Activated T-cell treated with anti-CD3 and anti-CD28 coated beads, Interleukin-2, amount 50 U/mL, for 1 hour (primary cell): ENCODE measurements at regions not wholly inside any gene's neighbourhood (a gene's known extent, or its start where the extent isn't known, plus 50 kb on each side); places are given as distances from the start of the nearest gene placed in this dataset.
"Not testable (repeated sequence)": the region's sequence is repeated elsewhere in the genome, so short reads cannot be mapped to it uniquely, and the experiment has no call there.

ENCODE experiments used
- DNase-seq: peaks from one replicate; pipeline ENCODE4 v3.0.0-alpha.2; 2020

- DNase-seq, result no peak
Measured at GRCh38 chr3:150357923-150358607, 50.0 kb upstream of the TSC22D2 start.

GRCh38 chr3:150357140-150357539 is 51.0 kb upstream of the TSC22D2 start:
- no peak for DNase-seq

GRCh38 chr3:150355574-150355973 is 52.5 kb upstream of the TSC22D2 start:
- no peak for DNase-seq

DNA sequence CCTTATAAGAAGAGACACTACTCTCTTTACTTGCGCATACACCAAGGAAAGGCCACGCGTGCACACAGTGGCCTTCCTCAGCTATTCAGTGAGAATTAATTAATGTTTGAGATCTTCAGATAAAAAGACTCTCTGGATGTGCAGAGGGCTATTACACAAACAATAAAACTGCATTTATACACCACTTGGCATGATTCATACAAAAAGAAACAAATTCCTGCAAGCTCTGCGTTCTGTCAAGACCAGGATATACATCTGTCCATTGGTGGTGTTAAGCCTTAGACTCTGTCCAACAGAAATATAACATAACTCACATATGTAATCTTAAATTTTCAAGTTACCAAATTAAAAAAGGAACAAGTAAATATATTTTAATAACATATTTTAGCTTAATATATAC is 55.2 kb upstream of the TSC22D2 start:
- no peak for DNase-seq

- DNase-seq, result no peak
Measured at GRCh38 chr3:150351398-150351797, 56.7 kb upstream of the TSC22D2 start.

- DNase-seq, result no peak
Measured at GRCh38 chr3:150349314-150350097, 58.6 kb upstream of the TSC22D2 start.

DNA sequence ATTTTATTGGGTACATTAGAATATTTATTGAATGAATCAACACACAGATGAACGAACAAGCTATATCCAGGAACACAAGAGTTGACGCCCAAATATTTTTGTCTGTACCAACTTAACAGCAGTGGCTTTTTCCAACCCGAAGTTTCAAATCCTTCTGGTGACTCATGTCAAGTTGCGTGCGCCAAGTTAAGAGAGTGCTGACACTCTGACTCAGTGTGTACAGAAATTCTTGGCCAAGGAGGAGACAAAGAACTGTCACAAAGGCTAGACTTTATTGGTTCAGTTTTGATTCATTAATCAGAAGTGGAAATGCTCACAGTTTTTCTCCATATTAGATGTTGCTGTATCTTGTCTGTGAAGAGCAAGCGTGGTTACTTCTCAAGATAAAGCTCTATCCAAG is 59.6 kb upstream of the TSC22D2 start:
- no peak for DNase-seq

DNA sequence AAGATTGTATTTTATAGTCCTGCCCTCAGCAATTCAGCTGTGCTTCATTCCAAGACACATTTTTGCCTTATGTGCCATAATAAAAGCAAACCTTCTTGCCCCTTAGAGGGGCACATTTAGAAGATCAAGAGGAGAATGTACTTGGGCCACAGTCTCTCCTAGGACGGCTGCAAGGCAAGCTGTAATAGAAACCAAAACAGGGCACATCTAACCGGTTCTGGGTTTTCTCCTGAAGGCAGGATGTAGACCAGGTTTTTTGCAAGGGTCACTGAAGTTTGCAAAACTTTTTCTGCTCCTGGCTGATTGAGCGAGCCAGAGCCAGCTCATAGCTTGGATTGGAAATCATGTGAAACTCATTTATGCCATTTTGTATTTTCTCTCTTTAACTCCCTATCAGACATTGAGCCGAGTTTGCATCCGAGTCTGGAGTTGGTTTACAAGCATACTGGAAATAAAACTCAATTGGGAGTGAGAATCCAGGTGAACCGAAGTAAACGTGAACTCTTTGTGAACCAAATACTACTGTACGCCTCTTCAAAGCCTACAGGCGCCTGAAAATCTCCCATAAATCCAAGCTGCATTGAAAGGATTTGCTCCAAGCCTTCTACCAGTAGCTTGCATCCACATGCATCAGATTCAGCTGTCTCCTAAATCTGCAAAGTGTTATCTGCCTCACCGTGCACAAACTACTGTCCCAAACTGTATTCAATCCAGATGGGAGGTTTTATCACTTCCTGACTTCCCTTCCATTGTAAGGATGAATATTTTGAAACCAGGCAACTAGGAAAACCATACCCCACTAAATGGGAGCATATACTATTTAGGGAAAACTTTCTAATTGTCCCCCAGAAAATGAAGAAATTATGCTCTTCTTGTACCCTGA is 60.9 kb upstream of the TSC22D2 start:
- no peak for DNase-seq

DNA sequence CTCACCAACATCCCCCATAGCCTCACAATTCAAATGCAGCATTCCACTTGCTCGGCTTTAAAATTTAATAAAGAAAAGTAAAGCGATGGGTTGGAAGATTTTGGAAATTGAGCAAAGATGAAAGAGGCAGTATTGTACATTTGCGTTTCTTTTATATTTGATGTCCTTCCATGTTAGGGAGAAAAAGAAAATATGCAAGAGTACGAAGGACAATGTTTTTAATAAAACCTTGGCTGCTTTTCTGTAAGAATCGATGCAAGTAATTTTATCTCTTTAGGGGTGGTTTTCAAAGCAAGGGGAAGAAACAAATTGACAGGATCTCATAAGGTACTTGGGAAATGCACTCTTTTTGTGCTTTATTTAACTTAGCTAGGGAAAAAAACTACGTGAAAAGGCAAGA is 61.8 kb upstream of the TSC22D2 start:
- no peak for DNase-seq

- DNase-seq, result no peak
Measured at GRCh38 chr3:150345021-150345538, 63.0 kb upstream of the TSC22D2 start.

DNA sequence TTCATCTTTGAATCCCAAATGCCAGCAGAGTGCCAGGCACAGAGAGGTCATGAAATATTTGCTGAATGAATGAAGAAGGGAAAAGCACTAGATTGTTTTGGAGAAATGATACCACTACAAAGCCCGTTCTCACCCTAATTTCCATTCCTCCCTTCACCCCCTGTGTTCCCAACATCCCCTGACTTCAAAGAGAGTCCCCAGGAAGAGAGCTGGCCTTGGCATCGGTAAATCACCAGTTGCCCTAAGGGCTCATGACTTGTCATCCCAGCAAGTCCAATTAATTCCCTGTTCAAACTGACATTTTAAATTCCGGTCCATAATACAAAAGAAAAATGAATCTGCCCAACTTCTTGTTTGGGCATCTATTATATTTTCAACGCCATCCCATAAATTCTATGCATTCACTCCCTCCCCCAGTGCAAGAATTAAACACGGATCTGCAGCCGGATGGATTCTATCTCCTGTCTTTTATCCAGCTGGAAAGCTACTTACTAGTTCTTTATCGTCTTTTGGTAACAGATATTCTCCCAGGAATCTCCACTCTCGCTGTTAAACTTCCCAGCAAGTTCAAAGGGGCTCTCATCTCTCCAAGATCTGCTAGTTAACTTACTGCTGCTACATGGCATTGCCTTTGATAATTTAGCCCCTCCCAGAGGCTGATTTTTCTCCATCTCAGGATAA is 63.9 kb upstream of the TSC22D2 start:
- DNase-seq, result no peak

GRCh38 chr3:150342896-150343467 is 65.1 kb upstream of the TSC22D2 start:
- DNase-seq, result no peak

DNA sequence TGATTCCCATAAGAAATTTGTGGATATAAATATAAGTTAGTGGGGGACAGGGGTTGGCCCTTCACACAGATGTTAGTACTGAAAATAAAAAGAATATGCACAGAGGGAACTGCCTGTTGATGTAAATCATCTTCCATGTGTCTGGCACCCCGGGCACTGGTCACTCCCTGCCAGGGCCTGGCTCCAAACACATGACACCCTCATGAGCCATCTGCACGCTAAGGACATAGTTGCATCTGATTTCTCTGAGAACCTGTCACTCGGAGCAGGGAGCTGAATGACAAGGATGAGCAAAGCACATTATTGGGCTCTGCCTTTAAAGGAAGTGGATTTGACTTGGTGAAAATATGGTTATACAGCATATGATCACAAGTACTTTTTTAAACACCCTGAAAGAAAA is 66.2 kb upstream of the TSC22D2 start:
- no peak for DNase-seq

DNA sequence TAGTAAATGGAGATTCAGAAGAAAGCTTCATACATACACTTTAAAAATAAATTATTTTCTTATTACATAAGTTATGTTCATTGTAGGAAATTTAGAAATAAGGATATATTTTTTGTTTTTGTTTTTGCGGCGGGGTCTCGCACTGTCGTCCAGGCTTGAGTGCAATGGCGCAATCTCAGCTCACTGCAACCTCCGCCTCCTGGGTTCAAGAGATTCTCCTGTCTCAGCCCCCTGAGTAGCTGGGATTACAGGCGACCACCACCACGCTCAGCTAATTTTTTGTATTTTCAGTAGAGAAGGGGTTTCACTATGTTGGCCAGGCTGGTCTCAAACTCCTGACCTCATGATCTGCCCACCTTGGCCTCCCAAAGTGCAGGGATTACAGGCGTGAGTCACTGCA is 71.7 kb upstream of the TSC22D2 start:
- not testable (repeated sequence) for DNase-seq

GRCh38 chr3:150335631-150336030 is 72.5 kb upstream of the TSC22D2 start:
- no peak for DNase-seq

DNA sequence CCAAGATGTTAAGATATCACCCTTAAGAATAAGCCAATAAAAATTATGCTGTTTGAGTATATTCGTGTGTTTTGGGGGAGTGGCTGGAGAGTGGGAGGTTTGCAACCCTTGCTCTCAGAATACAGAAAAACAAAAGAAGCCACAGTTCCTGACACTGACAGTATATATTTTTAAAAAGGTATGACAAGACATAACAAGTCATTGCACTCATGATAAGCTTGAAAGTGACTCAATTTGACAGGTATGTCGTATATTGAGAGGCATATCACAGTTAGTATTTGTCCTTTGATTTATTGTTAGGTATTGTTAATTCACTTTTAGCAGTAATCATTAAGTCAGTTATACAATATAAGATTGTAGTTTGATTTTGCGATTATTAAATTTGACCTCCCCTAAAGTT is 73.1 kb upstream of the TSC22D2 start:
- DNase-seq, result no peak

GRCh38 chr3:150333477-150333876 is 74.6 kb upstream of the TSC22D2 start:
- DNase-seq, result no peak

GRCh38 chr3:150331978-150332568 is 76.0 kb upstream of the TSC22D2 start:
- no peak for DNase-seq

DNA sequence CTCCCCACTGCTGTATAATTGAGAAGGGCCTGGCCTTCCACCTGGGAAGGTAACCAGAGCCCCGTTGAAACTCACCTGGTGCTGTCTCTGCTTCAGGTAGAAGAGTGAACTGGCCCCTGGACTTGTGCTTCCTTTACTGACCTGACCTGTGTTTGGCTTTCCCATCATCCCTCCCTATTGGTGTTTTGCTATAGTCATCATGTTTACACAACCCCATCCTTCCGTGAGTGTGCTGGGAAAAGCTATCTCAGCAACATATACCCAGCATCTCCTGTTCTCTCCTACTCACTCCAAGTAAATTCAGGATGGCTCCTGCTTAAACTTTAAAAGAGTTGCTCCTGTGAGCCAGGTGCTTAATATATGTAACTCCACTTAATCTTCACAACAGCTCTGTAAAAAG is 77.2 kb upstream of the TSC22D2 start:
- no peak for DNase-seq

- DNase-seq, result no peak
Measured at GRCh38 chr3:150330174-150330573, 77.9 kb upstream of the TSC22D2 start.

DNA sequence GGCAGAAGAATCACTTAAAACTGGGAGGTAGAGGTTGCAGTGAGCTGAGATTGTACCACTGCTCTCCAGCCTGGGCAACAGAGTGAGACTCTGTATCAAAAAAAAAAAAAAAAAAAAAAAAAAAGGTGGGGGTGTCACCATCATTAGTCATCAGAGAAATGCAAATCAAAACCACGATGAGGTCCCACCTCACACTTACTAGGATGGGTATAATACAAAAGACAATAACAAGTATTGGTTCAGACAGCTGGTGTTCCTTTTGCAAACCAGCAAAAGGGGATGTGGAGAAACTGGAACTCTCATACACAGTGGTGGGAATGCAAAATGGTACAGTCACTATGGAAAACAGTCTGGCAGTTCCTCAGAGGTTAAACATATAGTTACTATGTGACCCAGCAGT is 78.7 kb upstream of the TSC22D2 start:
- no peak for DNase-seq

- no peak for DNase-seq
Measured at GRCh38 chr3:150328654-150329040, 79.5 kb upstream of the TSC22D2 start.
